ENCODE measurements at regions not wholly inside any gene's neighbourhood (a gene's known extent, or its start where the extent isn't known, plus 50 kb on each side); places are given as distances from the start of the nearest gene placed in this dataset.

GRCh38 chr4:149121023-149121404, 678.8 kb upstream of the NR3C2 start:
- Mint-ChIP-seq H3K36me3 (ENCODE audit: low read depth, unreplicated experiment) (no peaks in the 10 kb centered on the region), H3K27me3 (ENCODE audit: unreplicated experiment) (no peaks in the 10 kb centered on the region), H3K9me3 (ENCODE audit: unreplicated experiment) (no peaks in the 10 kb centered on the region), H3K27ac (ENCODE audit: unreplicated experiment) (no peak overlapping the region), H3K4me3 (ENCODE audit: unreplicated experiment) (no peak overlapping the region), H3K4me1 (ENCODE audit: unreplicated experiment) (peaks cover 5% of the 10 kb centered on the region)
- DNase-seq (ENCODE audit: low spot score) = no peak
- TF ChIP-seq CTCF (IDR thresholded peaks at IDR 0.05; ENCODE audit: unreplicated experiment) = no peak

GRCh38 chr4:149120331-149121022, 678.3 kb upstream of the NR3C2 start:
- no peaks in the 10 kb centered on the region for H3K36me3 Mint-ChIP-seq (ENCODE audit: low read depth, unreplicated experiment)
- no peak overlapping the region for H3K27ac Mint-ChIP-seq (ENCODE audit: unreplicated experiment)
- no peak overlapping the region for H3K4me3 Mint-ChIP-seq (ENCODE audit: unreplicated experiment)
- H3K4me1 Mint-ChIP-seq (ENCODE audit: unreplicated experiment) = peaks cover 5% of the 10 kb centered on the region
- TF ChIP-seq CTCF (IDR thresholded peaks at IDR 0.05; ENCODE audit: unreplicated experiment) = no peak
- DNase-seq (ENCODE audit: low spot score) = no peak
- no peaks in the 10 kb centered on the region for H3K27me3 Mint-ChIP-seq (ENCODE audit: unreplicated experiment)
- no peaks in the 10 kb centered on the region for H3K9me3 Mint-ChIP-seq (ENCODE audit: unreplicated experiment)

GRCh38 chr4:149116806-149117205, 674.6 kb upstream of the NR3C2 start:
- Mint-ChIP-seq H3K27ac (ENCODE audit: unreplicated experiment) (no peak overlapping the region), H3K4me1 (ENCODE audit: unreplicated experiment) (peaks cover 5% of the 10 kb centered on the region), H3K27me3 (ENCODE audit: unreplicated experiment) (no peaks in the 10 kb centered on the region), H3K36me3 (ENCODE audit: low read depth, unreplicated experiment) (no peaks in the 10 kb centered on the region), H3K4me3 (ENCODE audit: unreplicated experiment) (no peak overlapping the region), H3K9me3 (ENCODE audit: unreplicated experiment) (no peaks in the 10 kb centered on the region)
- no peak for TF ChIP-seq CTCF (IDR thresholded peaks at IDR 0.05; ENCODE audit: unreplicated experiment)
- DNase-seq (ENCODE audit: low spot score) = no peak

GRCh38 chr4:149113804-149114430, 671.7 kb upstream of the NR3C2 start:
- Mint-ChIP-seq H3K9me3 (ENCODE audit: unreplicated experiment) (no peaks in the 10 kb centered on the region), H3K27ac (ENCODE audit: unreplicated experiment) (no peak overlapping the region)

More at GRCh38 chr4:149113804-149114430, 671.7 kb upstream of the NR3C2 start:
- Mint-ChIP-seq H3K4me1 (ENCODE audit: unreplicated experiment) (no peaks in the 10 kb centered on the region), H3K36me3 (ENCODE audit: low read depth, unreplicated experiment) (no peaks in the 10 kb centered on the region), H3K27me3 (ENCODE audit: unreplicated experiment) (no peaks in the 10 kb centered on the region), H3K4me3 (ENCODE audit: unreplicated experiment) (no peak overlapping the region)
- no peak for TF ChIP-seq CTCF (IDR thresholded peaks at IDR 0.05; ENCODE audit: unreplicated experiment)
- DNase-seq (ENCODE audit: low spot score) = no peak

All from endothelial cell (in vitro differentiated cells).